Spleen (tissue), 11 donors: ENCODE measurements at regions not wholly inside any gene's neighbourhood (a gene's known extent, or its start where the extent isn't known, plus 50 kb on each side); places are given as distances from the start of the nearest gene placed in this dataset.

Experiments used
- DNase-seq: peaks from one replicate; pipeline ENCODE4 v3.0.0-alpha.2; 2020
- H3K27ac ChIP-seq, 8 donors: fragments of 200-600 bp; sonication (generic) in 7 of 8; 1 replicate in 4 of 8; 2 replicates in 4 of 8; pipeline versions ENCODE4 v1.5.0 to v1.8.0; 2016 to 2021; ENCODE audit warnings: inconsistent platforms in 4 of 8, mild to moderate bottlenecking in 4 of 8, moderate library complexity in 1 of 8
- H3K27me3 ChIP-seq, 7 donors: fragments of 200-600 bp; sonication (generic) in 6 of 7; replicated peaks in 1 of 7; 1 replicate in 4 of 7; 2 replicates in 3 of 7; pipeline versions ENCODE4 v1.5.0 to v1.8.0; 2016 to 2021; ENCODE audit warnings: inconsistent platforms in 3 of 7, mild to moderate bottlenecking in 1 of 7
- H3K36me3 ChIP-seq, 6 donors: fragments of 200-600 bp; sonication (generic) in 5 of 6; 1 replicate in 4 of 6; 2 replicates in 2 of 6; pipeline versions ENCODE4 v1.5.0 to v1.8.0; 2016 to 2021; ENCODE audit warnings: inconsistent platforms in 2 of 6
- H3K4me1 ChIP-seq, 6 donors: fragments of 200-600 bp; sonication (generic) in 5 of 6; 1 replicate in 3 of 6; 2 replicates in 3 of 6; pipeline versions ENCODE4 v1.5.0 to v1.8.0; 2016 to 2021; ENCODE audit warnings: inconsistent platforms in 3 of 6
- H3K4me3 ChIP-seq, 8 donors: fragments of 200-600 bp; sonication (generic) in 7 of 8; 1 replicate in 4 of 8; 2 replicates in 4 of 8; pipeline versions ENCODE4 v1.5.0 to v1.8.0; 2016 to 2021; ENCODE audit warnings: inconsistent platforms in 4 of 8, mild to moderate bottlenecking in 4 of 8, moderate library complexity in 2 of 8
- H3K9me3 ChIP-seq, 8 donors: fragments of 200-600 bp; sonication (generic) in 7 of 8; 1 replicate in 4 of 8; 2 replicates in 4 of 8; pipeline versions ENCODE4 v1.5.0 to v1.8.0; 2016 to 2021; ENCODE audit warnings: inconsistent platforms in 4 of 8
- POLR2A ChIP-seq, 3 donors: fragments of 450-650 bp; IDR thresholded peaks; one replicate each; pipeline ENCODE4 v1.5.1; 2017; ENCODE audit warnings: antibody characterized with exemption in 3 of 3, mild to moderate bottlenecking in 1 of 3
- POLR2AphosphoS5 ChIP-seq, 3 donors: sonication (generic); formaldehyde crosslinking; IDR thresholded peaks; one replicate each; pipeline ENCODE4 v1.5.1; 2017; ENCODE audit warnings: antibody characterized with exemption in 3 of 3
- WGBS, 5 donors: extraction: QIAGEN DNeasy Blood & Tissue Kit in 3 of 5; methylation state at CpG; one replicate each; pipeline versions ENCODE4 v1.1.5 to v1.1.7; 2013 to 2018; 5-methylcytosine and 5-hydroxymethylcytosine counted together
- intact Hi-C: fragments of 100-400 bp; cut with DNase I; formaldehyde crosslinking; loops from one replicate; pipeline ENCODE4 v1.15.0; 2023; ENCODE audit warnings: low total_unique reads
- TF ChIP-seq, protein P1 (sequence below), 11 experiments: fragments of 200-600 bp in 7 of 11; fragments of 450-650 bp in 4 of 11; sonication (generic) in 4 of 11; IDR thresholded peaks in 8 of 11; conservative IDR thresholded peaks in 3 of 11; 1 replicate in 7 of 11; 2 replicates in 4 of 11; pipeline versions ENCODE4 v1.4.0 to v1.8.0; 2016 to 2021; ENCODE audit warnings: antibody characterized with exemption in 11 of 11, inconsistent platforms in 4 of 11, mild to moderate bottlenecking in 1 of 11
- donor health status: healthy with polysubstance abuse.
- donor health status: DM: no; HTN: no; CAD: no; lungs with moderate emphysema.
- donor health status: DM: no; HTN: no; CAD: no.
- donor health status: Bipolar disorder and iron deficiency.
- donor health status: healthy.
- donor health status: DM: no; HTN: no; CAD: no.
- donor health status: DM: yes; HTN: yes; CAD: no.

DNA sequence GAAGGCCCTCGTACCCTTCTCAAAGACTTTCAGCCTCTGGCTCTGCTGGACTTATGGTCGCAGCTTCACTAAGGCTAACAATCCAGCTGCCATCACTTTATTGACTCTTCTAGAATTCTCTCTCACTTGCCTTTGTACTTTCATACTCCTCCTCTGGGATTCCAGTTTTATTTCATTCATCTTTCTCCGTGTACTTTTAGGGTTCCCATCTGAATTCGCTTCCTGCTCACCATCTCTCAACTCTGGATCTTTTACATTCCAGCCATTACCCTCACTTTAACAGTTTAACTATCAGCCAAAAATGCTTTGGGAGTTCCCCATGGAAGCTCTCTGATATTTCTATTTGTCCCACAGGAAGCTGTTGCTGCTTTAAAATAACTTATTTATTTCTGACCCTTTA is 149.3 kb upstream of the KL start:
- H3K4me3 ChIP-seq = no peak overlapping the region
- intact Hi-C loops = no loop called here
- TF ChIP-seq POLR2AphosphoS5 (IDR thresholded peaks at IDR 0.05) = no peak
- TF ChIP-seq, protein P1, sequence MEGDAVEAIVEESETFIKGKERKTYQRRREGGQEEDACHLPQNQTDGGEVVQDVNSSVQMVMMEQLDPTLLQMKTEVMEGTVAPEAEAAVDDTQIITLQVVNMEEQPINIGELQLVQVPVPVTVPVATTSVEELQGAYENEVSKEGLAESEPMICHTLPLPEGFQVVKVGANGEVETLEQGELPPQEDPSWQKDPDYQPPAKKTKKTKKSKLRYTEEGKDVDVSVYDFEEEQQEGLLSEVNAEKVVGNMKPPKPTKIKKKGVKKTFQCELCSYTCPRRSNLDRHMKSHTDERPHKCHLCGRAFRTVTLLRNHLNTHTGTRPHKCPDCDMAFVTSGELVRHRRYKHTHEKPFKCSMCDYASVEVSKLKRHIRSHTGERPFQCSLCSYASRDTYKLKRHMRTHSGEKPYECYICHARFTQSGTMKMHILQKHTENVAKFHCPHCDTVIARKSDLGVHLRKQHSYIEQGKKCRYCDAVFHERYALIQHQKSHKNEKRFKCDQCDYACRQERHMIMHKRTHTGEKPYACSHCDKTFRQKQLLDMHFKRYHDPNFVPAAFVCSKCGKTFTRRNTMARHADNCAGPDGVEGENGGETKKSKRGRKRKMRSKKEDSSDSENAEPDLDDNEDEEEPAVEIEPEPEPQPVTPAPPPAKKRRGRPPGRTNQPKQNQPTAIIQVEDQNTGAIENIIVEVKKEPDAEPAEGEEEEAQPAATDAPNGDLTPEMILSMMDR (IDR thresholded peaks at IDR 0.05 in 8 of 11, conservative IDR thresholded peaks at IDR 0.05 in 3 of 11) = no peak
- no peak for TF ChIP-seq POLR2A (IDR thresholded peaks at IDR 0.05)
- DNase-seq = no peak
- H3K27me3 ChIP-seq = no peaks in the 10 kb centered on the region
- WGBS, 5 donors = 86 to 94% (median 89%) methylated on average over 4 of the region's 4 CpGs
- H3K4me1 ChIP-seq = no peaks in the 10 kb centered on the region
- H3K27ac ChIP-seq = no peak overlapping the region
- no peaks in the 10 kb centered on the region for H3K36me3 ChIP-seq
- peaks cover 0 to 25% (median 8%) of the 10 kb centered on the region in 8 donors for H3K9me3 ChIP-seq

DNA sequence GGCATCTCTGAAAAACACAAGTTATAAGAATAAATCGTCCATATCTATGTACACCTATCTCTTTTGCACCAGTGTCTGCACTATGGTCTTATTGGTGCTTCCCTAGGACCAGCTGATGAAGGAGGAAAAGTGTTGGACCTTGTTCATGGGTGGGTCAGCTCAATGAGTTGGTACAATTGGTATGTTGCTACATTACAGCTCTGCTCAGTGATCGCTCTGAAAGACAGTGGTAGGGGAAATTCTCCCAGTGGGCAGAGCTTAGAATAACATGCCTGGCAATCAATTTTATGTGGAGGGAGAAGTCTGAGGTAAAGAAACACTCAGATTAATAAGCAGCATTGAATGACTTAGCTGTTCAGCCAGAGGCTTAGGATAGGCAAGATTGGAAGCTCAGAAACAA is 138.7 kb upstream of the KL start:
- intact Hi-C loops = no loop called here
- no peaks in the 10 kb centered on the region for H3K9me3 ChIP-seq
- no peak overlapping the region for H3K27ac ChIP-seq
- no peak for DNase-seq
- H3K36me3 ChIP-seq = no peaks in the 10 kb centered on the region
- 74 to 93% (median 77%) methylated on average over 2 of the region's 2 CpGs for WGBS, 5 donors
- no peak overlapping the region for H3K4me3 ChIP-seq
- TF ChIP-seq, protein P1 (IDR thresholded peaks at IDR 0.05 in 8 of 11, conservative IDR thresholded peaks at IDR 0.05 in 3 of 11) = no peak
- no peak for TF ChIP-seq POLR2AphosphoS5 (IDR thresholded peaks at IDR 0.05)
- TF ChIP-seq POLR2A (IDR thresholded peaks at IDR 0.05) = no peak
- H3K4me1 ChIP-seq = no peaks in the 10 kb centered on the region
- H3K27me3 ChIP-seq = no peaks in the 10 kb centered on the region

DNA sequence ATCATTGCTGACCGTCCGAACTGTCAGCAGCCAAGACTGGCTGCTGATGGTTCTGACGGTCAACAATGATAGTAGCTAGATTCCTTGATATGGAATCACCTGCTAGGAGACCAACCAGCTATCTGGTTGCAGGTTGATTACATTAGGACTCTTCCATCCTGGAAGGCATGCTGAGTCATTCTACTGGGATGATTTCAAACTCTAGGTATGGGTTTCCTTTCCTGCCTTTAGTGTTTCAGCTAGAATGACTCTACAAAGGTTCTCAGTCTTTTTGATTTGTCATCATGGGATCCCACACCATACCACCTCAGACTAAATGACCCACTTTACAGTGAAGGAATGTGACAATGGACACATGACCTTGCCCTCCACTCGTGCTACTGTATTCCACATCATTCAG is 138.1 kb upstream of the KL start:
- Histone ChIP-seq H3K4me3 (no peak overlapping the region), H3K27me3 (no peaks in the 10 kb centered on the region), H3K4me1 (no peaks in the 10 kb centered on the region), H3K27ac (no peak overlapping the region), H3K36me3 (no peaks in the 10 kb centered on the region), H3K9me3 (no peaks in the 10 kb centered on the region)
- TF ChIP-seq POLR2A (IDR thresholded peaks at IDR 0.05) (no peak), POLR2AphosphoS5 (IDR thresholded peaks at IDR 0.05) (no peak)
- TF ChIP-seq, protein P1 (IDR thresholded peaks at IDR 0.05 in 8 of 11, conservative IDR thresholded peaks at IDR 0.05 in 3 of 11) = no peak
- 82 to 95% (median 89%) methylated on average over 4 of the region's 4 CpGs for WGBS, 5 donors
- intact Hi-C loops = no loop called here
- DNase-seq = no peak

DNA sequence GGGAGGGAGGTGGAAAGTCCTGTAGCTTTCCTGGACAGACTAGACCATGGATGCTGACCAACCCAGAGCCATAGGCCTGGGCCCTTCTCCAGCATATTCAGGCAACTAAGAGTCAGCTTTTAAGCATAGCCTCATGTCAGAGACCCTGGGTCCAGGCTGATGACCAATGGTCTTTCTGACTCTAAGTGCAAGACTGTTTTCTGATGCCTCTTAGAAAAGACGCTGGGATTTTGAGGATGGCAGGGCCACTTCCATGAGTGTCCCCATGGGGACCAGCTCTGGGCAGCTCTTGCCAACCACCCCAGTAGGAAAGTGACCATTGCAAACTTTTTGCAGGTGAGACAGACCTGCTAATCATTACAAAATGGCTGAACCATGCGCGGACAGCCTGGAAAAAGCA is 135.6 kb upstream of the KL start:
- Histone ChIP-seq H3K36me3 (no peaks in the 10 kb centered on the region), H3K27me3 (no peaks in the 10 kb centered on the region), H3K9me3 (no peaks in the 10 kb centered on the region), H3K4me1 (no peaks in the 10 kb centered on the region), H3K27ac (no peak overlapping the region), H3K4me3 (no peak overlapping the region)
- no peak for TF ChIP-seq POLR2AphosphoS5 (IDR thresholded peaks at IDR 0.05)
- TF ChIP-seq, protein P1 (IDR thresholded peaks at IDR 0.05 in 8 of 11, conservative IDR thresholded peaks at IDR 0.05 in 3 of 11) = no peak
- TF ChIP-seq POLR2A (IDR thresholded peaks at IDR 0.05) = no peak
- WGBS, 5 donors = 90 to 95% (median 93%) methylated on average over 3 of the region's 3 CpGs
- intact Hi-C loops = no loop called here
- no peak for DNase-seq
